Natural killer cell (primary cell): ENCODE measurements at regions not wholly inside any gene's neighbourhood (a gene's known extent, or its start where the extent isn't known, plus 50 kb on each side); places are given as distances from the start of the nearest gene placed in this dataset.
"Not testable (repeated sequence)": the region's sequence is repeated elsewhere in the genome, so short reads cannot be mapped to it uniquely, and the experiment has no call there.

Experiments used
- ATAC-seq, 3 donors: fragments of 150-1000 bp in 2 of 3; fragments of 200-7000 bp in 1 of 3; cut with Tn5 transposase; 1 replicate in 1 of 3; 2 replicates in 2 of 3; pipeline ENCODE4 v1.10.0; 2021; ENCODE audit warnings: mild to moderate bottlenecking in 2 of 3, moderate library complexity in 2 of 3
- DNase-seq, 2 donors: peaks; one replicate each; pipeline versions ENCODE4 v3.0.0 to v3.0.0-alpha.2; 2013 to 2021; ENCODE audit warnings: mixed read lengths in 1 of 2
- H3K27ac ChIP-seq: one replicate; pipeline ENCODE4 v1.5.1; 2013; ENCODE audit warnings: mild to moderate bottlenecking, low read length
- H3K27me3 ChIP-seq: one replicate; pipeline ENCODE4 v1.6.1; 2013; ENCODE audit warnings: low read length; ENCODE audit not compliant: control insufficient read depth, insufficient read depth
- H3K36me3 ChIP-seq: one replicate; pipeline ENCODE4 v1.6.1; 2013; ENCODE audit warnings: low read length; ENCODE audit not compliant: control insufficient read depth, insufficient read depth
- H3K4me1 ChIP-seq: one replicate; pipeline ENCODE4 v1.6.1; 2013; ENCODE audit warnings: low read length; ENCODE audit not compliant: control insufficient read depth, insufficient read depth
- H3K4me3 ChIP-seq: one replicate; pipeline ENCODE4 v1.5.1; 2013; ENCODE audit warnings: low read length
- H3K9me3 ChIP-seq: one replicate; pipeline ENCODE4 v1.6.1; 2013; ENCODE audit warnings: low read length; ENCODE audit not compliant: control insufficient read depth, insufficient read depth
- H3K27ac Mint-ChIP-seq, 2 donors: one replicate each; pipeline ENCODE4 v1.8.0; 2022; ENCODE audit warnings: mild to moderate bottlenecking in 2 of 2, mixed read lengths in 2 of 2, moderate library complexity in 1 of 2
- H3K27me3 Mint-ChIP-seq, 2 donors: one replicate each; pipeline ENCODE4 v1.8.0; 2022; ENCODE audit warnings: low read depth in 2 of 2, mixed read lengths in 2 of 2
- H3K36me3 Mint-ChIP-seq: one replicate; pipeline ENCODE4 v1.8.0; 2022; ENCODE audit warnings: mixed read lengths
- H3K4me1 Mint-ChIP-seq, 2 donors: one replicate each; pipeline ENCODE4 v1.8.0; 2022; ENCODE audit warnings: mixed read lengths in 2 of 2
- H3K4me3 Mint-ChIP-seq: one replicate; pipeline ENCODE4 v1.8.0; 2022; ENCODE audit warnings: mild to moderate bottlenecking, moderate library complexity, mixed read lengths
- H3K9me3 Mint-ChIP-seq, 2 donors: one replicate each; pipeline ENCODE4 v1.8.0; 2022; ENCODE audit warnings: mixed read lengths in 2 of 2
- WGBS: methylation state at CpG from one replicate; pipeline ENCODE4 v1.1.7; 2013; ENCODE audit warnings: missing lambda C conversion rate; ENCODE audit not compliant: insufficient coverage; 5-methylcytosine and 5-hydroxymethylcytosine counted together
- intact Hi-C: fragments of 100-400 bp; cut with micrococcal nuclease; formaldehyde crosslinking; loops from one replicate; pipeline ENCODE4 v1.14.2; 2022
- TF ChIP-seq, protein P1 (sequence below): fragments of 200-600 bp; IDR thresholded peaks from one replicate; pipeline ENCODE4 v1.8.0; 2022; ENCODE audit warnings: antibody characterized with exemption

DNA sequence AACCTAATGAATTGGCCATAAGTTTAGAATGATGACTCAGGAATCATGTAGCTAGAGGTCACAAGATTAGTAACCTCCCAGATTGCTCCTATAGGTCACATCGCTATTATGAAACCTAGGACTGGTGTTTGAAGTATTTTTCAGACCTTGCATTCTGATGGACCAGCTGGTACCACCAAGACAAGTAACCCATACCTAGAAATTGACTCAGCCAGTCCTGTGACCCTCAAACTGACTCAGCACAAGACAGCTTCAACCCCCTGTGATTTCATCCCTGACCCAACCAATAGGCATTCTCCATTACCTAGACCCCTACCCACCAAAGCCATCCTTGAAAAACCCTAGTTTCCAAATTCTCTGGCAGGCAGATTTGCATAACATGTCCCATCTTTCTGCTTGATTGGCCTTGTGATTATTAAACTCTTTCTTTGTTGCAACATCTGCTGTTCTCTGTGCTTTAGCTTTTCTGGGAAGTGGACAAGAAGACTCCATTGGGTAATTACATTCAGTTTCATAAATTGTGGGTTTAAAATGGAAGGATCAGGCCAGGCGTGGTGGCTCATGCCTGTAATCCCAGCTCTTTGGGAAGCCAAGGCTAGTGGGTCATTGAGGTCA lies 254.9 kb downstream of the IRS1 start:
- no peaks in the 10 kb centered on the region for H3K4me1 Mint-ChIP-seq
- ATAC-seq (no peak), DNase-seq (no peak)
- no peak overlapping the region for H3K4me3 Mint-ChIP-seq
- H3K9me3 Mint-ChIP-seq: peaks cover 7 to 13% of the 10 kb centered on the region in 2 donors
- Histone ChIP-seq H3K36me3 (no peaks in the 10 kb centered on the region), H3K4me3 (no peak overlapping the region), H3K4me1 (no peaks in the 10 kb centered on the region), H3K9me3 (no peaks in the 10 kb centered on the region), H3K27ac (no peak overlapping the region), H3K27me3 (no peaks in the 10 kb centered on the region)
- H3K36me3 Mint-ChIP-seq: no peaks in the 10 kb centered on the region
- intact Hi-C loops: no loop called here
- 64% methylated on average over 2 of the region's 2 CpGs for WGBS
- TF ChIP-seq, protein P1, sequence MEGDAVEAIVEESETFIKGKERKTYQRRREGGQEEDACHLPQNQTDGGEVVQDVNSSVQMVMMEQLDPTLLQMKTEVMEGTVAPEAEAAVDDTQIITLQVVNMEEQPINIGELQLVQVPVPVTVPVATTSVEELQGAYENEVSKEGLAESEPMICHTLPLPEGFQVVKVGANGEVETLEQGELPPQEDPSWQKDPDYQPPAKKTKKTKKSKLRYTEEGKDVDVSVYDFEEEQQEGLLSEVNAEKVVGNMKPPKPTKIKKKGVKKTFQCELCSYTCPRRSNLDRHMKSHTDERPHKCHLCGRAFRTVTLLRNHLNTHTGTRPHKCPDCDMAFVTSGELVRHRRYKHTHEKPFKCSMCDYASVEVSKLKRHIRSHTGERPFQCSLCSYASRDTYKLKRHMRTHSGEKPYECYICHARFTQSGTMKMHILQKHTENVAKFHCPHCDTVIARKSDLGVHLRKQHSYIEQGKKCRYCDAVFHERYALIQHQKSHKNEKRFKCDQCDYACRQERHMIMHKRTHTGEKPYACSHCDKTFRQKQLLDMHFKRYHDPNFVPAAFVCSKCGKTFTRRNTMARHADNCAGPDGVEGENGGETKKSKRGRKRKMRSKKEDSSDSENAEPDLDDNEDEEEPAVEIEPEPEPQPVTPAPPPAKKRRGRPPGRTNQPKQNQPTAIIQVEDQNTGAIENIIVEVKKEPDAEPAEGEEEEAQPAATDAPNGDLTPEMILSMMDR: no peak
- no peak overlapping the region for H3K27ac Mint-ChIP-seq
- H3K27me3 Mint-ChIP-seq: no peaks in the 10 kb centered on the region

DNA sequence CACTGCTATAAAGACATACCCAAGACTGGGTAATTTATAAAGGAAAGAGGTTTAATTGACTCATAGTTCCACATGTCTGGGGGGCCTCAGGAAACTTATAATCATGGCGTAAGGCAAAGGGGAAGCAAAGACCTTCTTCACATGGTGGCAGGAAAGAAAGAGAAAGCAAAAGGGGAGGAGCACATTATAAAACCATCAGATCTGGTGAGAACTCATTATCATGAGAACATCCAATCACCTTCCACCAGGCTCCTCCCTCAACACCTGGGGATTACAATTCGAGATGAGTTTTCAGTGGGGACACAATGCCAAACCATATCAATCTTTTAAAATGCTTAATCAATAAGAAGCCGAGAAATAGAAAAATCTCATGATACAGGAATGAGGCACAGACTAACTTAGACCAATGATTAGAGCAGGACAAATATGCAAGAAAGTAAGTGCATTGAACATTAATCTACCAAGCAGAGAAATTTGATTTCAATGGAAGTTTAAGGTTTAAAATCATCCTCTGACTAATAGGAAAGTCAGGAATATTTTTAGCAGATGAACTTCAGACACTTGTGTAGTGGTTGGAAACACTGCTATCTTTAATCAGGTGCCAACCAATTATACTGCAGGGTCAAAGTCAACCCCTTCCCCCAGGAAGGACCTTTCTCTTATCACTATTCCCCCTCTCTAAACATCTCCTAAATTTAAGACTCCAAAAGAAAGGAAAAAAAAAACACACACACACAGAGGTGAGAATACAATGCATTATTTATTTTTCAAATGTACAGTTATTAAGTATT lies 259.2 kb downstream of the IRS1 start:
- no peak overlapping the region for H3K4me3 Mint-ChIP-seq
- Histone ChIP-seq H3K27ac (no peak overlapping the region), H3K4me1 (no peaks in the 10 kb centered on the region), H3K9me3 (no peaks in the 10 kb centered on the region), H3K36me3 (no peaks in the 10 kb centered on the region), H3K4me3 (no peak overlapping the region), H3K27me3 (no peaks in the 10 kb centered on the region)
- TF ChIP-seq, protein P1: no peak
- WGBS: 71% methylated on average over 3 of the region's 3 CpGs
- H3K9me3 Mint-ChIP-seq: peaks cover 4 to 9% of the 10 kb centered on the region in 2 donors
- H3K4me1 Mint-ChIP-seq: no peaks in the 10 kb centered on the region
- no peaks in the 10 kb centered on the region for H3K27me3 Mint-ChIP-seq
- no peak overlapping the region for H3K27ac Mint-ChIP-seq
- intact Hi-C loops: no loop called here
- no peak for DNase-seq
- H3K36me3 Mint-ChIP-seq: no peaks in the 10 kb centered on the region
- ATAC-seq: no peak

DNA sequence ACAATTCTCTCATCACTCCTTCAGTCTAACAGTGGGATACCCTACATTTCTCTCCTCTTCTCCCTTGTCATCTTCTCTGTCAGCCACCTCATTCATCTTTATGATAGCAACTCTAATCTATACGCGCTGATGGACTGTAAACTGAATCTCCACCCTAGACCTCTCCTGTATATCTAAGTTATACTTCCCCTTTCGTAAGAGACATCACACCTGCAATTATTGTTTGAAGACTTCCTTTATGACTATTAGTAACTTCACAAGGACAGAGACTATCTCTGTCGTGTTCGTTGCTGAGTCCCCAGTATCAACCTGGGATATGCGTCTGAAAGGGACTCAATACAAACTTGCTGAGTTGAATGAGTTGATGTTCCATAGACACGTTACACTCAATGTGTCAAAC lies 263.2 kb downstream of the IRS1 start:
- no peak overlapping the region for H3K4me3 Mint-ChIP-seq
- no peaks in the 10 kb centered on the region for H3K4me1 ChIP-seq
- no peak overlapping the region for H3K27ac Mint-ChIP-seq
- H3K36me3 ChIP-seq: no peaks in the 10 kb centered on the region
- no peak overlapping the region for H3K4me3 ChIP-seq
- H3K36me3 Mint-ChIP-seq: no peaks in the 10 kb centered on the region
- intact Hi-C loops: no loop called here
- no peaks in the 10 kb centered on the region for H3K9me3 ChIP-seq
- TF ChIP-seq, protein P1: no peak
- H3K27me3 Mint-ChIP-seq: no peaks in the 10 kb centered on the region
- ATAC-seq (no peak), DNase-seq (no peak)
- H3K27me3 ChIP-seq: no peaks in the 10 kb centered on the region
- peaks cover 0 to 2% of the 10 kb centered on the region in 2 donors for H3K9me3 Mint-ChIP-seq
- WGBS: 78% methylated on average over 7 of the region's 7 CpGs
- H3K27ac ChIP-seq: no peak overlapping the region
- no peaks in the 10 kb centered on the region for H3K4me1 Mint-ChIP-seq

DNA sequence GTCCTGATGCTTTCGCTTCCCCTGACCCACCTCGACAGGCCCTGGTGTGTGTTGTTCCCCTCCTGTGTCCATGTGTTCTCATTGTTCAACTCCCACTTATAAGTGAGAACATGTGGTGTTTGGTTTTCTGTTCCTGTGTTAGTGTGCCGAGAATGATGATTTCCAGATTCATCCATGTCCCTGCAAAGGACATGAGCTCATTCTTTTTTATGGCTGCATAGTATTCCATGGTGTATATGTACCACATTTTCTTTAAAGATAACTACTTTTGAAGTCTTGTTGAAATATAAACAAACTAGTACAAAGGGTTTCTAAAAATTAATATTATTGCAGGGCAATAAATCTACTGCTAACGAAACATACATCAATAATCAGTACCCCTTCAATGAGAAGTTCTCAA lies 266.6 kb downstream of the IRS1 start:
- no CpG with 5 or more reads among the region's 4 CpGs for WGBS
- H3K9me3 Mint-ChIP-seq, H3K27me3 Mint-ChIP-seq: not testable (repeated sequence)

More for the DNA sequence above, 266.6 kb downstream of the IRS1 start:
- H3K27ac ChIP-seq, ATAC-seq, H3K27ac Mint-ChIP-seq, H3K36me3 Mint-ChIP-seq, intact Hi-C loops, H3K27me3 ChIP-seq, H3K36me3 ChIP-seq, H3K4me1 Mint-ChIP-seq, H3K4me3 Mint-ChIP-seq, H3K9me3 ChIP-seq, DNase-seq, H3K4me3 ChIP-seq, H3K4me1 ChIP-seq: not testable (repeated sequence)
